Lower leg skin (tissue), 4 donors: ENCODE measurements at regions not wholly inside any gene's neighbourhood (a gene's known extent, or its start where the extent isn't known, plus 50 kb on each side); places are given as distances from the start of the nearest gene placed in this dataset.

Source experiments
- DNase-seq, 2 donors: peaks; one replicate each; pipeline ENCODE4 v3.0.0-alpha.2; 2019; ENCODE audit warnings: low spot score in 2 of 2
- H3K4me3 ChIP-seq: fragments of 200-600 bp; sonication (generic); 2 replicates; pipeline ENCODE4 v1.5.1; 2017; ENCODE audit warnings: mild to moderate bottlenecking, low read depth; ENCODE audit not compliant: poor library complexity, severe bottlenecking
- CTCF ChIP-seq, 3 donors: fragments of 450-650 bp; IDR thresholded peaks; one replicate each; pipeline ENCODE4 v1.5.1; 2016; ENCODE audit warnings: antibody characterized with exemption in 3 of 3, mild to moderate bottlenecking in 3 of 3, moderate library complexity in 2 of 3
- POLR2A ChIP-seq, 2 donors: fragments of 450-650 bp; IDR thresholded peaks; one replicate each; pipeline ENCODE4 v1.6.1; 2016 to 2017; ENCODE audit warnings: antibody characterized with exemption in 2 of 2, mild to moderate bottlenecking in 1 of 2, moderate library complexity in 1 of 2
- WGBS, 2 donors: methylation state at CpG; one replicate each; pipeline ENCODE4 v1.1.5; 2018; 5-methylcytosine and 5-hydroxymethylcytosine counted together
- intact Hi-C: fragments of 100-400 bp; cut with DNase I; formaldehyde crosslinking; loops from one replicate; pipeline ENCODE4 v1.15.0; 2023; ENCODE audit warnings: low total_unique reads

- no peak for DNase-seq
- WGBS, 2 donors, result 74 to 75% methylated on average over 5 of the region's 5 CpGs
- no peak overlapping the region for H3K4me3 ChIP-seq
- TF ChIP-seq CTCF (IDR thresholded peaks at IDR 0.05), result no peak
- no peak for TF ChIP-seq POLR2A (IDR thresholded peaks at IDR 0.05)
- intact Hi-C loops, result no loop called here
Measured at GRCh38 chr5:104606258-104606829, 1043.8 kb upstream of the NUDT12 start.

- 65 to 70% methylated on average over 2 of the region's 2 CpGs for WGBS, 2 donors
- TF ChIP-seq CTCF (IDR thresholded peaks at IDR 0.05), result no peak
- no peak for TF ChIP-seq POLR2A (IDR thresholded peaks at IDR 0.05)
- intact Hi-C loops, result no loop called here
- DNase-seq, result no peak
- H3K4me3 ChIP-seq, result no peak overlapping the region
Measured at GRCh38 chr5:104599726-104600125, 1037.1 kb upstream of the NUDT12 start.

GRCh38 chr5:104598285-104598684, 1035.7 kb upstream of the NUDT12 start:
- TF ChIP-seq CTCF (IDR thresholded peaks at IDR 0.05) (no peak), POLR2A (IDR thresholded peaks at IDR 0.05) (no peak)
- no peak overlapping the region for H3K4me3 ChIP-seq
- intact Hi-C loops, result no loop called here
- no peak for DNase-seq
- 0 to 3% methylated on average over 1 of the region's 1 CpG for WGBS, 2 donors

- DNase-seq, result no peak
- 75 to 92% methylated on average over 4 of the region's 4 CpGs for WGBS, 2 donors
- TF ChIP-seq CTCF (IDR thresholded peaks at IDR 0.05) (no peak), POLR2A (IDR thresholded peaks at IDR 0.05) (no peak)
- intact Hi-C loops, result no loop called here
- no peak overlapping the region for H3K4me3 ChIP-seq
Measured at GRCh38 chr5:104594850-104595249, 1032.3 kb upstream of the NUDT12 start.

- intact Hi-C loops, result no loop called here
- DNase-seq, result no peak
- H3K4me3 ChIP-seq, result no peak overlapping the region
- WGBS, 2 donors, result 67 to 70% methylated on average over 5 of the region's 5 CpGs
- TF ChIP-seq CTCF (IDR thresholded peaks at IDR 0.05), result no peak
- no peak for TF ChIP-seq POLR2A (IDR thresholded peaks at IDR 0.05)
Measured at GRCh38 chr5:104576677-104577076, 1014.1 kb upstream of the NUDT12 start.
